K562 (cell line): ENCODE measurements at regions not wholly inside any gene's neighbourhood (a gene's known extent, or its start where the extent isn't known, plus 50 kb on each side); places are given as distances from the start of the nearest gene placed in this dataset.

ENCODE experiments used
- ATAC-seq: fragments of 200-7000 bp; cut with Tn5 transposase; 3 replicates; pipeline ENCODE4 v1.9.1; 2020; ENCODE audit warnings: moderate library complexity
- BruUV-seq: library from RNA; stranded (reverse); fragments of 400-500 nt; replicated peaks from 2 replicates; lab custom pipeline; 2021; lab: Mats Ljungman, UMichigan
- CTCF ChIA-PET: fragments of 300-600 bp; formaldehyde crosslinking; extraction: SDS; loops from one replicate; lab custom pipeline; 2021; ENCODE audit warnings: low intra/inter-chr PET ratio; lab: Yijun Ruan, JAX
- POLR2A ChIA-PET: fragments of 300-600, 350-650 bp; sonication (Branson Sonifier 250); formaldehyde crosslinking; extraction: SDS; loops from one replicate; lab custom pipeline; 2021; ENCODE audit warnings: antibody characterized with exemption, inconsistent platforms; lab: Yijun Ruan, JAX
- DNase-seq, 4 experiments: peaks; one replicate each; pipeline versions ENCODE4 v3.0.0 to v3.0.0-alpha.2; 2011 to 2018; ENCODE audit warnings: low spot score in 3 of 4, mixed read lengths in 3 of 4; ENCODE audit errors: extremely low read depth in 1 of 4
- FAIRE-seq: peaks from 2 replicates; lab custom pipeline; 2011; peaks lifted over from hg19 to GRCh38; lab: Jason Lieb, UNC
- H2AFZ ChIP-seq: 2 replicates; pipeline ENCODE4 v1.6.0; 2011; ENCODE audit warnings: low read depth, low read length, control low read depth, inconsistent platforms
- H3K27ac ChIP-seq: fragments of 200-600 bp; 3 replicates; pipeline ENCODE4 v1.8.0; 2011; ENCODE audit warnings: low read depth, mild to moderate bottlenecking, control low read depth, inconsistent platforms, low read length, moderate library complexity, mixed read lengths; ENCODE audit errors: extremely low read depth
- H3K27me3 ChIP-seq, 2 experiments: fragments of 300-600 bp in 1 of 2; 2 replicates in 1 of 2; 3 replicates in 1 of 2; pipeline versions ENCODE4 v1.6.0 to v1.8.0; 2011; ENCODE audit warnings: inconsistent platforms in 2 of 2, low read length in 2 of 2, mild to moderate bottlenecking in 1 of 2, mixed read lengths in 1 of 2, moderate library complexity in 1 of 2; ENCODE audit not compliant: control insufficient read depth in 2 of 2, insufficient read depth in 2 of 2
- H3K36me3 ChIP-seq: fragments of 300-600 bp; 3 replicates; pipeline ENCODE4 v1.8.0; 2011; ENCODE audit warnings: mild to moderate bottlenecking, low read length, inconsistent platforms; ENCODE audit not compliant: control insufficient read depth, insufficient read depth
- H3K4me1 ChIP-seq, 2 experiments: fragments of 200-600 bp in 1 of 2; replicated peaks in 1 of 2; 2 replicates in 1 of 2; 3 replicates in 1 of 2; pipeline versions ENCODE4 v1.5.1 to v1.8.0; 2011; ENCODE audit warnings: inconsistent platforms in 2 of 2, low read length in 2 of 2, mild to moderate bottlenecking in 1 of 2, mixed read lengths in 1 of 2, moderate library complexity in 1 of 2; ENCODE audit not compliant: control insufficient read depth in 2 of 2, insufficient read depth in 2 of 2
- H3K4me2 ChIP-seq: 2 replicates; pipeline ENCODE4 v1.6.1; 2011; ENCODE audit warnings: low read length, control low read depth, inconsistent platforms, mixed read lengths; ENCODE audit not compliant: insufficient read depth
- H3K4me3 ChIP-seq: fragments of 200-600 bp; sonication (generic), shearing (Covaris generic); 2 replicates; pipeline ENCODE4 v1.5.1; 2016; ENCODE audit warnings: control low read depth, inconsistent platforms
- H3K79me2 ChIP-seq: fragments of 200-600 bp; 3 replicates; pipeline ENCODE4 v1.8.0; 2011; ENCODE audit warnings: low read length, inconsistent platforms; ENCODE audit not compliant: control insufficient read depth, insufficient read depth
- H3K9ac ChIP-seq, 2 experiments: 2 replicates each; pipeline versions ENCODE4 v1.6.0 to v1.6.1; 2011; ENCODE audit warnings: low read depth in 2 of 2, low read length in 2 of 2, control low read depth in 1 of 2, inconsistent platforms in 1 of 2, mild to moderate bottlenecking in 1 of 2, mixed read lengths in 1 of 2; ENCODE audit not compliant: insufficient read depth in 1 of 2
- H3K9me1 ChIP-seq: one replicate; pipeline ENCODE4 v1.6.0; 2011; ENCODE audit warnings: inconsistent platforms, mild to moderate bottlenecking, low read length, moderate library complexity; ENCODE audit not compliant: control insufficient read depth, insufficient read depth
- H3K9me3 ChIP-seq: replicated peaks from 2 replicates; pipeline ENCODE4 v1.5.1; 2011; ENCODE audit warnings: low read depth, low read length, inconsistent platforms; ENCODE audit not compliant: control insufficient read depth, insufficient read depth
- H4K20me1 ChIP-seq: replicated peaks from 2 replicates; pipeline ENCODE4 v1.6.1; 2011; ENCODE audit warnings: low read length, inconsistent platforms, mixed read lengths; ENCODE audit not compliant: control insufficient read depth, insufficient read depth
- ARID3A ChIP-seq: IDR thresholded peaks from 2 replicates; pipeline ENCODE4 v1.6.1; 2012; ENCODE audit warnings: low read depth, low read length, improper control_type of control experiment, borderline replicate concordance
- HES1 ChIP-seq: fragments of 450-650 bp; IDR thresholded peaks from 2 replicates; pipeline ENCODE4 v1.6.1; 2016; ENCODE audit warnings: low read depth, mild to moderate bottlenecking, moderate library complexity
- MCM2 ChIP-seq: fragments of 450-650 bp; IDR thresholded peaks from 2 replicates; pipeline ENCODE4 v1.6.1; 2017; ENCODE audit warnings: low read depth, mild to moderate bottlenecking
- WGBS: fragments of 100-300 bp; shearing (Covaris generic); methylation state at CpG from one replicate; pipeline ENCODE4 v1.1.6; 2016; ENCODE audit warnings: low coverage, mixed read lengths; ENCODE audit not compliant: insufficient coverage; ENCODE audit errors: missing lambda C conversion rate; 5-methylcytosine and 5-hydroxymethylcytosine counted together
- in situ Hi-C: fragments of 300-500 bp; cut with MboI; formaldehyde crosslinking; loops from 4 replicates; pipeline ENCODE4 v1.15.0; 2018; ENCODE audit warnings: inconsistent platforms, mixed read lengths
- intact Hi-C: fragments of 100-400 bp; cut with micrococcal nuclease; formaldehyde crosslinking; loops from 2 replicates; pipeline ENCODE4 v1.14.2; 2022
- TF ChIP-seq, protein P1 (sequence below): fragments of 250-450 bp; sonication (Bioruptor Pico); IDR thresholded peaks from 2 replicates; pipeline ENCODE4 v1.9.0; 2021; ENCODE audit warnings: mild to moderate bottlenecking, inconsistent platforms

DNA sequence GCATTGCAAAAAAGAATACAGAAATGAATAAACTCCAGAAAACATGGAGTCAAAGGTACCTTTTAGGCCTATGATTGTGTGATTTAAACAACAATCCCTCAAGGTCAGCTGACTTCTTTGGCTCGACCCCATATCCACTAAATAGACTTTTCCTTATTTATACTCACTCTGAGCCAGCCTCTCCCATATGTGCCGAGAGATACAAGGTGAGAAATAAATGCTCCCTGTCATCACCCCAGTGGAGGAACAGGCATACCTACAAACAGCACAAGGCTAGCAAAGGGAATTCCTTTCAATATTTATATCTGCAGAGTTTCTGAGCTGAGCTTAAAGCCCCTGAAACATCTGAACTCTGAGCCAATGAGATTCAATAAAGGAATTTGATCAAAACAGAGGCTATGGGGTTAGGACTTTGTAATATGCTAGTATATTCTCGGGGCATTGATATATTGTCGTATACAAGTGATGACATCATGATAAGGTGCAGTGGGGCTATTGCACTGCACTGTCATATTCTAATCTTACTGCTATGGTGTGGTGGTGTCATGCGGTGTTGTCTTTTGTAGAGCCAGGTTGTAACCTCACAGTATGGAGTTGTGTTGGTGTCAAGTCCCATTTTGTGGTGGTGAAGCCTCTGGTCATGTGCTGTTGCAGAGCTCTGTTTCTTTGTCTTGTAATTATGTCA lies 56.0 kb upstream of the GALNT18 start (continued):
- TF ChIP-seq, protein P1, sequence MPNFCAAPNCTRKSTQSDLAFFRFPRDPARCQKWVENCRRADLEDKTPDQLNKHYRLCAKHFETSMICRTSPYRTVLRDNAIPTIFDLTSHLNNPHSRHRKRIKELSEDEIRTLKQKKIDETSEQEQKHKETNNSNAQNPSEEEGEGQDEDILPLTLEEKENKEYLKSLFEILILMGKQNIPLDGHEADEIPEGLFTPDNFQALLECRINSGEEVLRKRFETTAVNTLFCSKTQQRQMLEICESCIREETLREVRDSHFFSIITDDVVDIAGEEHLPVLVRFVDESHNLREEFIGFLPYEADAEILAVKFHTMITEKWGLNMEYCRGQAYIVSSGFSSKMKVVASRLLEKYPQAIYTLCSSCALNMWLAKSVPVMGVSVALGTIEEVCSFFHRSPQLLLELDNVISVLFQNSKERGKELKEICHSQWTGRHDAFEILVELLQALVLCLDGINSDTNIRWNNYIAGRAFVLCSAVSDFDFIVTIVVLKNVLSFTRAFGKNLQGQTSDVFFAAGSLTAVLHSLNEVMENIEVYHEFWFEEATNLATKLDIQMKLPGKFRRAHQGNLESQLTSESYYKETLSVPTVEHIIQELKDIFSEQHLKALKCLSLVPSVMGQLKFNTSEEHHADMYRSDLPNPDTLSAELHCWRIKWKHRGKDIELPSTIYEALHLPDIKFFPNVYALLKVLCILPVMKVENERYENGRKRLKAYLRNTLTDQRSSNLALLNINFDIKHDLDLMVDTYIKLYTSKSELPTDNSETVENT: no peak
- no peak for TF ChIP-seq HES1

- 0% methylated on average over 4 of the region's 4 CpGs for WGBS
- H3K36me3 ChIP-seq: no peaks in the 10 kb centered on the region
Observed at GRCh38 chr11:11675671-11676181, 53.9 kb upstream of the GALNT18 start.

More at GRCh38 chr11:11675671-11676181, 53.9 kb upstream of the GALNT18 start:
- Histone ChIP-seq H3K9ac (no peak overlapping the region), H3K9me3 (no peaks in the 10 kb centered on the region), H3K27me3 (peaks cover 2 to 33% of the 10 kb centered on the region in 2 experiments; a peak in 3 of 5 replicates), H3K79me2 (no peaks in the 10 kb centered on the region), H3K4me2 (no peak overlapping the region), H3K4me3 (no peak overlapping the region), H3K9me1 (no peaks in the 10 kb centered on the region), H2AFZ (no peak overlapping the region), H3K4me1 (no peaks in the 10 kb centered on the region), H4K20me1 (peaks cover 11% of the 10 kb centered on the region), H3K27ac (no peak overlapping the region)
- DNase-seq: no peak
- FAIRE-seq: no peak
- ChIA-PET POLR2A (no interaction called here), CTCF (no interaction called here)
- BruUV-seq: no TSS peak
- in situ Hi-C loops (no loop called here), intact Hi-C loops (no loop called here)
- ATAC-seq: no peak
- TF ChIP-seq MCM2: no peak
- no peak for TF ChIP-seq ARID3A
